GM10248 (cell line): ENCODE measurements at regions not wholly inside any gene's neighbourhood (a gene's known extent, or its start where the extent isn't known, plus 50 kb on each side); places are given as distances from the start of the nearest gene placed in this dataset.

Experiments used
- CTCF ChIA-PET: fragments of 300-600 bp; sonication (Branson Sonifier 250); formaldehyde crosslinking; extraction: SDS; loops from one replicate; lab custom pipeline; 2021; ENCODE audit warnings: antibody characterized with exemption; lab: Yijun Ruan, JAX
- POLR2A ChIA-PET: fragments of 350-650 bp; sonication (Branson Sonifier 250); formaldehyde crosslinking; extraction: SDS; loops from one replicate; lab custom pipeline; 2020; ENCODE audit warnings: antibody characterized with exemption; lab: Yijun Ruan, JAX
- DNase-seq: peaks from one replicate; pipeline ENCODE4 v3.0.0; 2012; ENCODE audit errors: extremely low spot score
- CTCF ChIP-seq: IDR thresholded peaks from 2 replicates; pipeline ENCODE4 v1.5.1; 2012; ENCODE audit warnings: mild to moderate bottlenecking, low read depth; ENCODE audit errors: extremely low read depth, missing control alignments, control extremely low read depth

- DNase-seq = no peak
- CTCF ChIA-PET = interaction anchor here (0.7 to 1.0 kb wide), 2 partner anchors 22 to 57 kb away, joined by 3 read pairs; no protein-coding TSS in a partner anchor
- TF ChIP-seq CTCF = no peak
- POLR2A ChIA-PET = no interaction called here
Measured at GRCh38 chr4:112973750-112974251, 75.7 kb upstream of the ANK2 start.

GRCh38 chr4:112975567-112976355, 73.7 kb upstream of the ANK2 start:
- ChIA-PET POLR2A (no interaction called here), CTCF (interaction anchor here (1.1 to 1.4 kb wide), 3 partner anchors 24 to 40 kb away, joined by 3 to 4 read pairs (median 3); no protein-coding TSS in a partner anchor)
- DNase-seq = no peak
- no peak for TF ChIP-seq CTCF

- no peak for TF ChIP-seq CTCF
- DNase-seq = no peak
- ChIA-PET CTCF (interaction anchor here (0.9 kb wide), 1 partner anchor 13 kb away, joined by 3 read pairs; no protein-coding TSS in a partner anchor), POLR2A (no interaction called here)
Measured at GRCh38 chr4:112978691-112979472, 70.6 kb upstream of the ANK2 start.

GRCh38 chr4:112979881-112980421, 69.5 kb upstream of the ANK2 start:
- CTCF ChIA-PET = interaction anchor here (0.9 to 1.2 kb wide), 2 partner anchors 12 to 35 kb away, joined by 3 read pairs; no protein-coding TSS in a partner anchor
- no peak for TF ChIP-seq CTCF

GRCh38 chr4:112982680-112983079, 66.8 kb upstream of the ANK2 start:
- DNase-seq = no peak
- CTCF ChIA-PET = interaction anchor here (1.1 kb wide), 1 partner anchor 31 kb away, joined by 4 read pairs; no protein-coding TSS in a partner anchor
- POLR2A ChIA-PET = no interaction called here
- no peak for TF ChIP-seq CTCF

More at GRCh38 chr4:112979881-112980421, 69.5 kb upstream of the ANK2 start:
- POLR2A ChIA-PET = no interaction called here
- DNase-seq = no peak
